Immature natural killer cell (primary cell): ENCODE measurements at regions not wholly inside any gene's neighbourhood (a gene's known extent, or its start where the extent isn't known, plus 50 kb on each side); places are given as distances from the start of the nearest gene placed in this dataset.
A peak's percentile ranks its signal among the peaks of the same experiment; 100 is the strongest.

Experiments used
- DNase-seq, 3 donors: peaks; one replicate each; pipeline ENCODE4 v3.0.0; 2022; ENCODE audit warnings: mixed read lengths in 1 of 3
- H3K27ac Mint-ChIP-seq, 6 donors: one replicate each; pipeline ENCODE4 v1.8.0; 2020; ENCODE audit warnings: mixed read lengths in 6 of 6, mild to moderate bottlenecking in 5 of 6, inconsistent platforms in 4 of 6, moderate library complexity in 3 of 6
- H3K27me3 Mint-ChIP-seq, 3 donors: one replicate each; pipeline ENCODE4 v1.8.0; 2020 to 2021; ENCODE audit warnings: low read depth in 3 of 3, mild to moderate bottlenecking in 3 of 3, mixed read lengths in 3 of 3, moderate library complexity in 3 of 3, inconsistent platforms in 1 of 3
- H3K36me3 Mint-ChIP-seq, 3 donors: one replicate each; pipeline ENCODE4 v1.8.0; 2020; ENCODE audit warnings: mixed read lengths in 3 of 3, inconsistent platforms in 2 of 3, mild to moderate bottlenecking in 2 of 3
- H3K4me1 Mint-ChIP-seq, 2 donors: one replicate each; pipeline ENCODE4 v1.8.0; 2020; ENCODE audit warnings: inconsistent platforms in 2 of 2, mild to moderate bottlenecking in 2 of 2, mixed read lengths in 2 of 2, moderate library complexity in 1 of 2
- H3K4me3 Mint-ChIP-seq, 5 donors: one replicate each; pipeline ENCODE4 v1.8.0; 2020; ENCODE audit warnings: mild to moderate bottlenecking in 5 of 5, mixed read lengths in 5 of 5, inconsistent platforms in 3 of 5, moderate library complexity in 3 of 5
- H3K9me3 Mint-ChIP-seq, 6 donors: one replicate each; pipeline ENCODE4 v1.8.0; 2020; ENCODE audit warnings: mild to moderate bottlenecking in 6 of 6, mixed read lengths in 6 of 6, inconsistent platforms in 4 of 6, moderate library complexity in 3 of 6

GRCh38 chr14:22314183-22314820 lies 274.7 kb downstream of the DAD1 start:
- peak; percentile 46 to 63 (median 50) for DNase-seq
- Mint-ChIP-seq H3K36me3 (no peaks in the 10 kb centered on the region), H3K9me3 (no peaks in the 10 kb centered on the region), H3K27me3 (peaks cover 0 to 13% (median 3%) of the 10 kb centered on the region in 3 donors), H3K4me1 (no peaks in the 10 kb centered on the region), H3K27ac (no peak overlapping the region), H3K4me3 (no peak overlapping the region)

GRCh38 chr14:22313172-22313801 lies 275.7 kb downstream of the DAD1 start:
- DNase-seq, result no peak
- H3K9me3 Mint-ChIP-seq, result no peaks in the 10 kb centered on the region
- no peak overlapping the region for H3K27ac Mint-ChIP-seq
- H3K36me3 Mint-ChIP-seq, result no peaks in the 10 kb centered on the region
- no peak overlapping the region for H3K4me3 Mint-ChIP-seq
- peaks cover 0 to 13% (median 3%) of the 10 kb centered on the region in 3 donors for H3K27me3 Mint-ChIP-seq
- H3K4me1 Mint-ChIP-seq, result no peaks in the 10 kb centered on the region

GRCh38 chr14:22311636-22312035 lies 277.4 kb downstream of the DAD1 start:
- no peak for DNase-seq
- H3K4me1 Mint-ChIP-seq, result no peaks in the 10 kb centered on the region

GRCh38 chr14:22305607-22306006 lies 283.4 kb downstream of the DAD1 start:
- Mint-ChIP-seq H3K4me1 (no peaks in the 10 kb centered on the region), H3K36me3 (no peaks in the 10 kb centered on the region), H3K27ac (no peak overlapping the region), H3K9me3 (no peaks in the 10 kb centered on the region), H3K4me3 (no peak overlapping the region), H3K27me3 (peaks cover 3 to 13% (median 3%) of the 10 kb centered on the region in 3 donors)
- no peak for DNase-seq

More at GRCh38 chr14:22311636-22312035, 277.4 kb downstream of the DAD1 start:
- Mint-ChIP-seq H3K36me3 (no peaks in the 10 kb centered on the region), H3K27ac (no peak overlapping the region), H3K27me3 (peaks cover 0 to 13% (median 3%) of the 10 kb centered on the region in 3 donors), H3K9me3 (no peaks in the 10 kb centered on the region), H3K4me3 (no peak overlapping the region)

- H3K27ac Mint-ChIP-seq, result no peak overlapping the region
- no peaks in the 10 kb centered on the region for H3K9me3 Mint-ChIP-seq
- H3K27me3 Mint-ChIP-seq, result peaks cover 3 to 13% (median 3%) of the 10 kb centered on the region in 3 donors
- no peaks in the 10 kb centered on the region for H3K4me1 Mint-ChIP-seq
- H3K36me3 Mint-ChIP-seq, result no peaks in the 10 kb centered on the region
- DNase-seq, result no peak
- H3K4me3 Mint-ChIP-seq, result no peak overlapping the region
These were observed 284.7 kb downstream of the DAD1 start for GRCh38 chr14:22304326-22304725.

- H3K4me1 Mint-ChIP-seq, result no peaks in the 10 kb centered on the region
- no peaks in the 10 kb centered on the region for H3K36me3 Mint-ChIP-seq
- peaks cover 3 to 16% (median 5%) of the 10 kb centered on the region in 3 donors for H3K27me3 Mint-ChIP-seq
- no peak overlapping the region for H3K27ac Mint-ChIP-seq
- H3K4me3 Mint-ChIP-seq, result no peak overlapping the region
- DNase-seq, result peak in 1 of 3 donors; percentile 13
- no peaks in the 10 kb centered on the region for H3K9me3 Mint-ChIP-seq
These were observed 285.3 kb downstream of the DAD1 start for GRCh38 chr14:22303589-22304195.

GRCh38 chr14:22300646-22301045 lies 288.4 kb downstream of the DAD1 start:
- H3K4me3 Mint-ChIP-seq, result no peak overlapping the region
- H3K27ac Mint-ChIP-seq, result no peak overlapping the region
- no peak for DNase-seq
- no peaks in the 10 kb centered on the region for H3K9me3 Mint-ChIP-seq
- no peaks in the 10 kb centered on the region for H3K4me1 Mint-ChIP-seq
- H3K27me3 Mint-ChIP-seq, result peaks cover 5 to 19% (median 6%) of the 10 kb centered on the region in 3 donors
- no peaks in the 10 kb centered on the region for H3K36me3 Mint-ChIP-seq

GRCh38 chr14:22297376-22297775 lies 291.6 kb downstream of the DAD1 start:
- peaks cover 3 to 15% (median 4%) of the 10 kb centered on the region in 3 donors for H3K27me3 Mint-ChIP-seq
- H3K4me1 Mint-ChIP-seq, result no peaks in the 10 kb centered on the region
- no peak overlapping the region for H3K27ac Mint-ChIP-seq
- H3K36me3 Mint-ChIP-seq, result no peaks in the 10 kb centered on the region
- H3K9me3 Mint-ChIP-seq, result no peaks in the 10 kb centered on the region
- H3K4me3 Mint-ChIP-seq, result no peak overlapping the region
- DNase-seq, result no peak

GRCh38 chr14:22296722-22297121 lies 292.3 kb downstream of the DAD1 start:
- no peak overlapping the region for H3K27ac Mint-ChIP-seq
- peaks cover 3 to 13% (median 4%) of the 10 kb centered on the region in 3 donors for H3K27me3 Mint-ChIP-seq

GRCh38 chr14:22296088-22296487 lies 292.9 kb downstream of the DAD1 start:
- H3K4me3 Mint-ChIP-seq, result no peak overlapping the region
- H3K4me1 Mint-ChIP-seq, result no peaks in the 10 kb centered on the region
- H3K27me3 Mint-ChIP-seq, result peaks cover 3 to 13% (median 4%) of the 10 kb centered on the region in 3 donors
- no peaks in the 10 kb centered on the region for H3K9me3 Mint-ChIP-seq
- no peaks in the 10 kb centered on the region for H3K36me3 Mint-ChIP-seq
- no peak overlapping the region for H3K27ac Mint-ChIP-seq
- no peak for DNase-seq

More at GRCh38 chr14:22296722-22297121, 292.3 kb downstream of the DAD1 start:
- Mint-ChIP-seq H3K9me3 (no peaks in the 10 kb centered on the region), H3K36me3 (no peaks in the 10 kb centered on the region), H3K4me3 (no peak overlapping the region), H3K4me1 (no peaks in the 10 kb centered on the region)
- DNase-seq, result no peak

- Mint-ChIP-seq H3K4me3 (no peak overlapping the region), H3K36me3 (no peaks in the 10 kb centered on the region), H3K4me1 (no peaks in the 10 kb centered on the region), H3K27ac (no peak overlapping the region), H3K9me3 (no peaks in the 10 kb centered on the region), H3K27me3 (peaks cover 2 to 14% (median 2%) of the 10 kb centered on the region in 3 donors)
- no peak for DNase-seq
These were observed 297.6 kb downstream of the DAD1 start for GRCh38 chr14:22291406-22291805.

GRCh38 chr14:22289570-22289969 lies 299.5 kb downstream of the DAD1 start:
- H3K9me3 Mint-ChIP-seq, result no peaks in the 10 kb centered on the region

GRCh38 chr14:22285991-22286390 lies 303.0 kb downstream of the DAD1 start:
- Mint-ChIP-seq H3K27ac (no peak overlapping the region), H3K27me3 (peaks cover 5 to 15% (median 12%) of the 10 kb centered on the region in 3 donors), H3K4me3 (no peak overlapping the region), H3K9me3 (no peaks in the 10 kb centered on the region), H3K4me1 (no peaks in the 10 kb centered on the region), H3K36me3 (no peaks in the 10 kb centered on the region)
- DNase-seq, result no peak

More at GRCh38 chr14:22289570-22289969, 299.5 kb downstream of the DAD1 start:
- no peaks in the 10 kb centered on the region for H3K4me1 Mint-ChIP-seq
- no peak overlapping the region for H3K27ac Mint-ChIP-seq
- no peaks in the 10 kb centered on the region for H3K36me3 Mint-ChIP-seq
- no peak for DNase-seq
- H3K27me3 Mint-ChIP-seq, result peaks cover 0 to 13% (median 2%) of the 10 kb centered on the region in 3 donors
- no peak overlapping the region for H3K4me3 Mint-ChIP-seq

GRCh38 chr14:22282949-22283348 lies 306.1 kb downstream of the DAD1 start:
- Mint-ChIP-seq H3K4me3 (no peak overlapping the region), H3K4me1 (no peaks in the 10 kb centered on the region), H3K27me3 (peaks cover 4 to 22% (median 11%) of the 10 kb centered on the region in 3 donors), H3K36me3 (no peaks in the 10 kb centered on the region), H3K27ac (no peak overlapping the region), H3K9me3 (no peaks in the 10 kb centered on the region)
- DNase-seq, result no peak
